ENCODE measurements at regions not wholly inside any gene's neighbourhood (a gene's known extent, or its start where the extent isn't known, plus 50 kb on each side); places are given as distances from the start of the nearest gene placed in this dataset.

- no peak for DNase-seq (ENCODE audit: low spot score)
- no peak for TF ChIP-seq CTCF (IDR thresholded peaks at IDR 0.05; ENCODE audit: extremely low read depth, missing control alignments)
These were observed 74.2 kb upstream of the MGMT start for GRCh38 chr10:129392855-129393254.

GRCh38 chr10:129393812-129394211 is 73.2 kb upstream of the MGMT start:
- no peak for DNase-seq (ENCODE audit: low spot score)
- TF ChIP-seq CTCF (IDR thresholded peaks at IDR 0.05; ENCODE audit: extremely low read depth, missing control alignments): no peak

GRCh38 chr10:129394518-129395328 is 72.3 kb upstream of the MGMT start:
- TF ChIP-seq CTCF (IDR thresholded peaks at IDR 0.05; ENCODE audit: extremely low read depth, missing control alignments): no peak
- DNase-seq (ENCODE audit: low spot score): no peak

DNA sequence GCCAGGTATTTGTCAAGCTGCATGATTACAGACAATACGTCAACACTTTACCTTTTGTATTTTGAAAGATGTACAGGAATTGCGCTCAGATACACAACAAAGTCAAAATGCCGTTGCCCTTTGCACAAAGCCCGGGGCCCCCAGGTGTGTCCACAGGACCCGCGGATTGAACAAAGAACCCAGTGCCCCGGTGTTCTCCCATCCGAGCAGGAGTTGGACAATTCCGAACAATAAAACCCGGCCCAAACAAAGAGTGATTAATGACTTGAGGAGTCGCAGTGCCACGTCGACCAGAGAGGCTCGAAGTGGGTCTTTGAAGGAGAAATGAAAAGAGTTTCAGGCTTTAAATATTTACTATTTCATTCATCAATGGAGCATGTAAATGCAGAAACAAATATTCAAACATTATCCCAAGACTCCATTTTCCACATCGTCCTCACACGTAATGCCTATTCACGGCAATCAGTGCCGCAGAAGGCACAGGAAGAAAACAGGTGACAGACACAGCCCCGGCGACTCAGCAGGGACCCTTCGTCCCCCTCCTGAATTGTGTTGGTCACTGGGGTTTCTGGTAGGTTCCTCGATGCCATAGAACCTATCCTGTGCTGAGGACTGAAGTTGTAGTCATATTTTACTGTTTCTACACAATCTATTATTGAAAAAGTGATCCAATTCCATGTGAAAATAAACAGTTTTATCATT is 70.9 kb upstream of the MGMT start:
- no peak for DNase-seq (ENCODE audit: low spot score)
- TF ChIP-seq CTCF (IDR thresholded peaks at IDR 0.05; ENCODE audit: extremely low read depth, missing control alignments): no peak

- no peak for TF ChIP-seq CTCF (IDR thresholded peaks at IDR 0.05; ENCODE audit: extremely low read depth, missing control alignments)
- DNase-seq (ENCODE audit: low spot score): no peak
These were observed 69.7 kb upstream of the MGMT start for GRCh38 chr10:129397198-129397974.

DNA sequence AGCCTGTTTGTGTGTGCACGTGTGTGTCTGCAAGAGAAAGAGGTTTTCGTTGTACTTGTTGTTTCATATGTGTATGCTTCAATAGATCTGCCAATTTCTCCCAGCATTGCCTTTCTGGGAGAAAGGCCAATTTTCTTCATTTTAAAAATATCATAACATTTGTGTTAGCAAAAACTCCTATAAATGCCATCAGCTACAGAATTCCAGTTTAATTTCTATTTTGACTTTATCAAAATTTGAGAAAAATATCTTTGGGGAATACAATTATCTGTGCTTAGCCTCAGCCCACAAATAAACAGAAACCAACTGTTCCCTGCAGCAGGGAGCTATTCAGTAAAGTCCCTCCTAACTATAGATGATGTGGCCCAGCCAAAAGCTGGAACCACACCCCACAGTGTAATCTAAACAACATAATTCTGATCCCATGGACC is 68.3 kb upstream of the MGMT start:
- TF ChIP-seq CTCF (IDR thresholded peaks at IDR 0.05; ENCODE audit: extremely low read depth, missing control alignments): no peak

GRCh38 chr10:129400426-129400825 is 66.6 kb upstream of the MGMT start:
- DNase-seq (ENCODE audit: low spot score): no peak
- TF ChIP-seq CTCF (IDR thresholded peaks at IDR 0.05; ENCODE audit: extremely low read depth, missing control alignments): no peak

More for the DNA sequence above, 68.3 kb upstream of the MGMT start:
- DNase-seq (ENCODE audit: low spot score): no peak
